Stimulated activated naive CD4-positive, alpha-beta T cell treated with Interleukin-2 at 50 U/mL for 16 hours (primary cell): ENCODE measurements at regions not wholly inside any gene's neighbourhood (a gene's known extent, or its start where the extent isn't known, plus 50 kb on each side); places are given as distances from the start of the nearest gene placed in this dataset.

Source experiments
- DNase-seq: peaks from one replicate; lab custom pipeline; 2025; lab: John Stamatoyannopoulos, UW

- DNase-seq: no peak
Observed at GRCh38 chr4:83723609-83724008, 187.7 kb downstream of the GPAT3 start.

GRCh38 chr4:83722730-83723269, 186.9 kb downstream of the GPAT3 start:
- DNase-seq: no peak

GRCh38 chr4:83716874-83717273, 181.0 kb downstream of the GPAT3 start:
- no peak for DNase-seq

GRCh38 chr4:83712890-83713289, 177.0 kb downstream of the GPAT3 start:
- DNase-seq: no peak

GRCh38 chr4:83709627-83710026, 173.7 kb downstream of the GPAT3 start:
- no peak for DNase-seq

GRCh38 chr4:83708500-83709175, 172.7 kb downstream of the GPAT3 start:
- DNase-seq: no peak

GRCh38 chr4:83704786-83705185, 168.9 kb downstream of the GPAT3 start:
- DNase-seq: peak; percentile 1

- DNase-seq: no peak
Observed at GRCh38 chr4:83703752-83704151, 167.8 kb downstream of the GPAT3 start.

GRCh38 chr4:83701041-83701440, 165.1 kb downstream of the GPAT3 start:
- DNase-seq: no peak

- no peak for DNase-seq
Observed at GRCh38 chr4:83699358-83699757, 163.4 kb downstream of the GPAT3 start.

GRCh38 chr4:83692028-83692427, 156.1 kb downstream of the GPAT3 start:
- DNase-seq: no peak

- DNase-seq: no peak
Observed at GRCh38 chr4:83686166-83686565, 150.3 kb downstream of the GPAT3 start.

GRCh38 chr4:83679692-83680091, 143.8 kb downstream of the GPAT3 start:
- DNase-seq: no peak

GRCh38 chr4:83679254-83679653, 143.3 kb downstream of the GPAT3 start:
- no peak for DNase-seq

- DNase-seq: no peak
Observed at GRCh38 chr4:83677656-83678055, 141.7 kb downstream of the GPAT3 start.

GRCh38 chr4:83664741-83665140, 128.8 kb downstream of the GPAT3 start:
- no peak for DNase-seq

GRCh38 chr4:83664071-83664470, 128.2 kb downstream of the GPAT3 start:
- DNase-seq: no peak

GRCh38 chr4:83662204-83662603, 126.3 kb downstream of the GPAT3 start:
- DNase-seq: no peak

- no peak for DNase-seq
Observed at GRCh38 chr4:83661359-83661758, 125.5 kb downstream of the GPAT3 start.

- no peak for DNase-seq
Observed at GRCh38 chr4:83660578-83660977, 124.7 kb downstream of the GPAT3 start.

- DNase-seq: no peak
Observed at GRCh38 chr4:83658806-83659205, 122.9 kb downstream of the GPAT3 start.

GRCh38 chr4:83657336-83657735, 121.4 kb downstream of the GPAT3 start:
- DNase-seq: no peak
